ENCODE measurements at regions not wholly inside any gene's neighbourhood (a gene's known extent, or its start where the extent isn't known, plus 50 kb on each side); places are given as distances from the start of the nearest gene placed in this dataset.

DNA sequence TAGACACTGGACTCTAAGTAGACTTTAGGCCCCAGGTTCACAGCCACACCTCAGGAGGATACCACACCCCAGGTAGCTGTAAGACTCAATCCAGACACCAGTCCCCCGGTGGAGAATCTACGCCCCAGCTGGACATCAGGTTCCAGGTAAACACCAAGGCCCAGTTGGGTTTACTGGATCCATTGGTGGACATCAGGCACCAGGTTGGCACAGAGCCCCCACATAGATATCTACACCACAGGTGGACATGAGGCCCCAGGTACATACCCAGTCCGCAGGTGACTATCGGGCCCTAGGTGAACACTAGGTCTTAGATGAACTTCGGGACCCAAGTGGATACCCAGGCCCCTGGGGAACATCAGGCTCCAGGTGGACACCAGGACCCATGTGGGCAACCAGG lies 58.9 kb upstream of the SEPTIN5 start:
- TF ChIP-seq POLR2A (IDR thresholded peaks at IDR 0.05): no peak
- TF ChIP-seq CTCF (IDR thresholded peaks at IDR 0.05): no peak

Data from thyroid gland (tissue), 4 donors.